RWPE1 (cell line): ENCODE measurements at regions not wholly inside any gene's neighbourhood (a gene's known extent, or its start where the extent isn't known, plus 50 kb on each side); places are given as distances from the start of the nearest gene placed in this dataset.

Experiments
- CTCF ChIA-PET: fragments of 350-600 bp; sonication (Branson Sonifier 250); formaldehyde crosslinking; extraction: SDS; loops from one replicate; lab custom pipeline; 2021; lab: Yijun Ruan, JAX
- POLR2A ChIA-PET: fragments of 400-600 bp; formaldehyde crosslinking; extraction: SDS; loops from one replicate; lab custom pipeline; 2020; ENCODE audit warnings: antibody characterized with exemption; ENCODE audit not compliant: low non-redundant PET; lab: Yijun Ruan, JAX
- DNase-seq: peaks from one replicate; pipeline ENCODE4 v3.0.0; 2012; ENCODE audit warnings: low spot score
- H3K27ac ChIP-seq: fragments of 450-650 bp; 2 replicates; pipeline ENCODE4 v1.5.1; 2017
- TF ChIP-seq, protein P1 (sequence below): fragments of 450-650 bp; conservative IDR thresholded peaks from 2 replicates; pipeline ENCODE4 v1.5.1; 2017; ENCODE audit warnings: low read depth, mild to moderate bottlenecking

DNA sequence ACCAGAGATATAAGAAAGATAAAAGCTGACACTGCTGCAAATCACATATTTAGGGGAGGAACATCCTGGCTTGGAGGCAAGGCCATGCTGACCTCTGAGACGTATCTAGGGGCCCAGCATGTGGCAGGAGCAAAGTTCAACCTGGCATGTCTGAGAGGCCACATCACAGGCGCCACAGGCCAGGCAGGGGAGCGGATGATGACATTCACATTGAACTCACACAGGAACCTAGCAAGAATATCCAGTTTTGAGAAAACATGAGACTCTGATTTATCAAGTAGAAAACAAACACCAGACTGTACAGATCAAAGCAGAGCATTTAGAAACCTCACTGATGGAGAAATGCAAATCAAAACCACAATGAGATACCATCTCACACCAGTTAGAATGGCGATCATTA, 64.2 kb upstream of the STK32A start:
- CTCF ChIA-PET: no interaction called here
- H3K27ac ChIP-seq: no peak overlapping the region

DNA sequence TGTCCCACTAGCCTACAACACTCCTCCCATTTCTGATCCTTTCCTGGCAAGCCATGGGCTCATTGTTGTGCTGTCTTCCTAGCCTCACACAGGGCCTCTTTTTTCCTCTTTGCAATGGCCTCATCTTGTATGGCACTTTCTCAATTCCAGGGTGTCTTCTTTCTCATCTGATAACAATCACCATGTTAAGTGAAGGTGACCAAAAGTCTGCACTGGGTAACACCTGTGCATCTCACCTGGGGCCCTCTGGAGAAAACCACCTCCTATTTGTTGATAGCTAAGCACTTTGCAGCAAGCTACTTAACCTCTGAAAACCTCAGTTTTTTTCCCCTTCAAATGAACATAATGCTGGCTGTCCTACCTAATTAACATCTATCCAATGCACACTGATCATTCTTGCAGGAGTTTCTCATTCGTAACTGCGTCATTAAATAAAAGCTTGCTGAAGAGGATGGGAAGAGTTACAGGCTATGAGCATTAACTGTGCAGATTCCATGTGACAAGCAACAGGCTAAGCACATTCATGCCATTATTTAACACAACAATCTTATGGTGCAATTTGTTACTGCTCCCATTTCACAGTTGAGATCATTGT, 60.1 kb upstream of the STK32A start:
- TF ChIP-seq, protein P1, sequence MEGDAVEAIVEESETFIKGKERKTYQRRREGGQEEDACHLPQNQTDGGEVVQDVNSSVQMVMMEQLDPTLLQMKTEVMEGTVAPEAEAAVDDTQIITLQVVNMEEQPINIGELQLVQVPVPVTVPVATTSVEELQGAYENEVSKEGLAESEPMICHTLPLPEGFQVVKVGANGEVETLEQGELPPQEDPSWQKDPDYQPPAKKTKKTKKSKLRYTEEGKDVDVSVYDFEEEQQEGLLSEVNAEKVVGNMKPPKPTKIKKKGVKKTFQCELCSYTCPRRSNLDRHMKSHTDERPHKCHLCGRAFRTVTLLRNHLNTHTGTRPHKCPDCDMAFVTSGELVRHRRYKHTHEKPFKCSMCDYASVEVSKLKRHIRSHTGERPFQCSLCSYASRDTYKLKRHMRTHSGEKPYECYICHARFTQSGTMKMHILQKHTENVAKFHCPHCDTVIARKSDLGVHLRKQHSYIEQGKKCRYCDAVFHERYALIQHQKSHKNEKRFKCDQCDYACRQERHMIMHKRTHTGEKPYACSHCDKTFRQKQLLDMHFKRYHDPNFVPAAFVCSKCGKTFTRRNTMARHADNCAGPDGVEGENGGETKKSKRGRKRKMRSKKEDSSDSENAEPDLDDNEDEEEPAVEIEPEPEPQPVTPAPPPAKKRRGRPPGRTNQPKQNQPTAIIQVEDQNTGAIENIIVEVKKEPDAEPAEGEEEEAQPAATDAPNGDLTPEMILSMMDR: no peak
- no peak for DNase-seq
- ChIA-PET CTCF (interaction anchor here (1.1 kb wide), 1 partner anchor 14 kb away, joined by 4 read pairs; no protein-coding TSS in a partner anchor), POLR2A (no interaction called here)
- no peak overlapping the region for H3K27ac ChIP-seq

More for the DNA sequence above, 64.2 kb upstream of the STK32A start:
- TF ChIP-seq, protein P1: no peak
- no peak for DNase-seq
- POLR2A ChIA-PET: no interaction called here

DNA sequence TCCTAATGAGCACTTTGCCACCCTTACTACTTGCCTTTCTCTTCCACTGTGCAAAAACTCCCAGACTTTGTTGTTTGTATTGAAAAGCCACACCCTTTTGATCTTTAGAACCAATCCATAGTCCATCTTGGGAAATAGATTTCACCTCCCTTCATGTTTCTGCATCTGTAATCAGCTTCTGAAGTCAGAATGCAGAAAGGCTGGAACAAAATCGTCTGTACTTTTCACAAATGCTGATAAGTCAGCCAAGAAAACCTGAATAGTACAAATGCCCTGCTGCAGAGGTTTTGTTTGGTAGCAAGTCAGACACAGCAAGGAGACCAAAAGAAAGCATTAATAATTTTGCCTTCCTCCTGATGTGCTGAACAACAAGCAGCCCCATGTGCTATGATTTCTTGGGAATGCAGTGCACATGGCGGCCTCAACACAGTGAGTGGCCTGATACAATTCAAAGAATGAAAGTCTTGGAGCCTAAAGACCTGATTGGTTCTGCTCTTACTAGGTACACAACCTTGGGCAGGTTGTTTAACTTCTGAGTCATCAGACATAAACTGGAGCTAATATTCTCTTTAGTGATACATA, 59.2 kb upstream of the STK32A start:
- TF ChIP-seq, protein P1: no peak
- no peak for DNase-seq
- POLR2A ChIA-PET: no interaction called here
- CTCF ChIA-PET: interaction anchor here (0.7 to 1.1 kb wide), 2 partner anchors 13 to 656 kb away, joined by 3 to 4 read pairs; no protein-coding TSS in a partner anchor
- H3K27ac ChIP-seq: no peak overlapping the region

DNA sequence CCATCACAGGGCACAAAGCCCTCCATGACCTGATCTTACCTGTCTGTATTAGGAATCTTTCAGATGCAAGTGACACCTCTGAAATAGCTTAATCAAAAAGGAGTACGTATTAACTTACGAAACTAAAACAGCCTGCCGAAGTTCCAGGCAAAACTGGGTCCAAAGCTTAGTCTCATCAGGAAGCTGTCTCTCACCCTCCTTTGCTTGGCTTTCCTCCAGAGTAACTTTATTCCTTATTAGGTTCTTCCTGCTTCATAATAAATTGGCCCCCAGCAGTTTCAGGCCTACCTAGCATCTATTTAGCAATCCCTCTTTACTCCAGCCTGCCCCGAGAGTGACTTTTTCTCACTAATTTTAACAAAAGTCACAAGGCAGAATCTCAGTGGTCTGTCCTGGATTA, 58.4 kb upstream of the STK32A start:
- no peak for DNase-seq
- H3K27ac ChIP-seq: no peak overlapping the region
- ChIA-PET POLR2A (no interaction called here), CTCF (interaction anchor here (1.3 kb wide), 1 partner anchor 12 kb away, joined by 4 read pairs; no protein-coding TSS in a partner anchor)
- TF ChIP-seq, protein P1: no peak

DNA sequence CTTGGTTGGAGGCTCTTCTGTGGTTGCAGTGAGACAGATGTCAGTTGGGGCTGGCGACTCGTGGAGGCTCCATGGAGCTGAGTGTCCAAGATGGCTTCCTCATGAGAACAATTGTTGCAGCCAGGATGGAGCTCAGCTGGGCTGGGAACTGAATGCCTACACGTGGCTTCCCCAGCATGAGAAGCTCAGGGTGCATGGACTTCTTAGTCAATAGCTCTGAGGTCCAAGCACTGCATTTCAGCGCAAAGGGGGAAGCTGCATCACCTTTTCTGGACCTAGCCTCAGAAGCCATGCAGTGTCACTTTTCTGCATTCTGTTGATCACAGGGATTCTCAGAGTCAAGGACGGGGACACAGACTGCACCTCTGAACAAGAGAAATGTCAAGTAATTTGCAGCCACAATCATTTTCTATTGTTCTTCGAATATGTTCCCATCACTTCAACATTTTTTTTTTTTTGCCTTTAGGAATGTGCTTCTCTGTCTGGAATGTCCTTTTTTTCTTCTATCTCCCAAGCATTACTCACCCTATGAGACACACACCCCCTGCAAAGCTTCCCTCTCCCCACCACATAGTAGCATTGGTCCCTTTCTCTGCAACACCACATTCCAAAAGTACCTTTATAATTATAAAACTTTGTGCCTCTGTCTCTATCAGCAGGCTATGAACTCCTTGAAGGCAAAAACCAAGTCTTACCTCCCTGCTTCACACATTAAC, 57.5 kb upstream of the STK32A start:
- no peak for DNase-seq
- TF ChIP-seq, protein P1: no peak
- H3K27ac ChIP-seq: no peak overlapping the region
- POLR2A ChIA-PET: no interaction called here
- CTCF ChIA-PET: interaction anchor here (0.7 to 1.3 kb wide), 3 partner anchors 9 to 450 kb away, joined by 3 to 9 read pairs (median 4); no protein-coding TSS in a partner anchor

DNA sequence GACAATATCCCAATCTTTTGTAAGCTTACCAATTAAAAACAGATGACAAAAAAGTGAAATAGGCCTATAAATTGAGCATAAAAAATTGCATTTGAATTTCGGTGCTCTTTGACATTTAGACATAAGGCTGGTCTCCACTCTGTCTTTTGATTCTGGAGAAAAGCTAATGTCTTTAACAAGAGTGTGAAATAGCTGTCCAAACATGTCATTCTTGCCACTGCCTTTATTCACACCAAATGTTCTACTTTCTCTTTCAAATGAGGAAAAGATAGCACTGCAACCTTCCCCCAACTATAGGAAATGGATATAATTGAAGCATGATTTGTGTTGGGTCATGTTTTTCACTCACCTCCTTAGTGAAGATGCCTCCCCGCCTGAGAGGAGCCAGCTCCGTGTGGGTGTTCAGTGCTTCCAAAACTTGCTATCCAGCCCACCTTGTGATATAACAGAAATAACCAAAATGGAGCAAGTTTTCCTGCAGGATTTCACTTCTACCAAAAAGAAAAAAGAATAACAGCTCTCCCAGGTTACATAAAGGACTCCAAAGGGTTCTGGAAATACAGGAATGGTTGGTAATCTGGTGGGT, 55.2 kb upstream of the STK32A start:
- no peak for DNase-seq
- ChIA-PET CTCF (interaction anchor here (1.6 kb wide), 1 partner anchor 9 kb away, joined by 13 read pairs; no protein-coding TSS in a partner anchor), POLR2A (no interaction called here)
- no peak overlapping the region for H3K27ac ChIP-seq
- TF ChIP-seq, protein P1: no peak
